ENCODE measurements at regions not wholly inside any gene's neighbourhood (a gene's known extent, or its start where the extent isn't known, plus 50 kb on each side); places are given as distances from the start of the nearest gene placed in this dataset.

DNA sequence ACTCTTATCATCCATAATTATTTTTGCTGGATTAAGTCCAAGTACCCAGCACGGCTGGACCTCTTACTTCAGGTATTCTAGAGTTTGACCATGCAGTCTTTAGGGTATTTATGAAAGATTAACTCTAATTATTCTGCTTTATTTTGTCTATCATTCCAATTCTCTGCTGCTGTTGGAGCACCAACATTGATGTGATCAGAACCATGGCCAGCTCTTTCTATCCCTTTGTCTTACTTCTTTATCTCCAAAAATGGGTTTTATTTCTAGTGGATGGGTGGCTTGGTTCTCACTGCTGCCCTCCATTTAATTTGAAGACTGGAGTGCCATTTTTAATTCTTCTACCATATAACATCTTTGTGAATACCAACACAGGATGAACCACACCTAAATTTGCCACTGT lies 704.3 kb downstream of the FRK start:
- ChIA-PET POLR2A (interaction anchor here (0.6 kb wide), 1 partner anchor 22 kb away, joined by 3 read pairs; no protein-coding TSS in a partner anchor), CTCF (no interaction called here)
- Histone ChIP-seq H3K9me1 (replicated peaks; ENCODE audit: control insufficient read depth, extremely low read depth, insufficient read depth, low read length) (no peaks in the 10 kb centered on the region), H3K79me2 (ENCODE audit: control insufficient read depth, insufficient read depth, low read length) (no peaks in the 10 kb centered on the region), H3K27ac (ENCODE audit: insufficient read depth, low read depth, low read length) (no peak overlapping the region), H4K20me1 (replicated peaks; ENCODE audit: control insufficient read depth, extremely low read depth, insufficient read depth, low read length) (no peaks in the 10 kb centered on the region), H3K9me3 (replicated peaks; ENCODE audit: control insufficient read depth, insufficient read depth, low read length) (no peaks in the 10 kb centered on the region), H3K27me3 (ENCODE audit: control insufficient read depth in 2 of 2, insufficient read depth in 2 of 2, low read length in 2 of 2) (no peaks in the 10 kb centered on the region), H3K4me2 (ENCODE audit: insufficient read depth, low read length) (no peak overlapping the region), H3K4me1 (ENCODE audit: control insufficient read depth, extremely low read depth, insufficient read depth, low read length) (no peaks in the 10 kb centered on the region), H3K9ac (replicated peaks; ENCODE audit: extremely low read depth, insufficient read depth, low read length) (no peak overlapping the region), H3K36me3 (ENCODE audit: control insufficient read depth in 2 of 2, extremely low read depth in 1 of 2, insufficient read depth in 2 of 2, low read length in 2 of 2) (no peaks in the 10 kb centered on the region), H3K4me3 (replicated peaks in 1 of 3; ENCODE audit: insufficient read depth in 1 of 3, low read depth in 1 of 3, low read length in 3 of 3) (no peak overlapping the region), H2AFZ (ENCODE audit: low read depth, low read length) (no peak overlapping the region)
- FAIRE-seq (peak; percentile 61), DNase-seq (ENCODE audit: low read depth, low spot score) (no peak)
- TF ChIP-seq POLR2AphosphoS5 (IDR thresholded peaks at IDR 0.05; ENCODE audit: insufficient read depth, low read depth, low read length), result no peak
- TF ChIP-seq JUN (IDR thresholded peaks at IDR 0.05; ENCODE audit: borderline replicate concordance, insufficient read depth, insufficient read length, low read depth), result no peak
- TF ChIP-seq FOS (IDR thresholded peaks at IDR 0.05; ENCODE audit: borderline replicate concordance, insufficient read depth, low read length), result no peak
- no peak for TF ChIP-seq EZH2 (IDR thresholded peaks at IDR 0.05; ENCODE audit: borderline replicate concordance, low read depth, low read length, severe bottlenecking)
- TF ChIP-seq MAX (IDR thresholded peaks at IDR 0.05; ENCODE audit: insufficient read depth, insufficient read length), result no peak
- TF ChIP-seq MYC (IDR thresholded peaks at IDR 0.05; ENCODE audit: low read depth, low read length), result no peak
- no peak for TF ChIP-seq POLR2A (IDR thresholded peaks at IDR 0.05; ENCODE audit: low read depth, low read length)
- BruUV-seq (replicated peaks), result no TSS peak
- intact Hi-C loops (cut with micrococcal nuclease), result no loop called here
- dilution Hi-C loops (cut with MboI; ENCODE audit: extremely low pct_ligation_motif_present, low sequenced_read_pairs), result no loop called here

DNA sequence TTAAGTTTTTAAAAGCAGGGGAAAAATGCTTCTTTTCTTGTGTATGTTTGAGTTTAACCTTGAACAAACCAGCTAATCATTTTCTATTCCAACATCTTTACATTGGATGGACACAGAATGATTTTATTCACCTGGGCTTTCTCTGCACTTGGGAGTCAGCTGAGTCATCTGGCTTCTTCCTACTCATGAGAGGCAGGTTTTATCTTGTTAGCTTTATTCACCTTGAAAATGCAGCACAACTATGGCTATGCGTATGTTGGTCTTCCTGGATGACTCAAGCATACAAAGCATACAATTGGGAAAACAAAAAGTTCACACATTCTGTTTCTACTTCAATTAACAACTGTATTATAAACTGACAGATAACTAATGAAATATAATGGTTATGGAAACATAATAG lies 737.7 kb downstream of the FRK start:
- dilution Hi-C loops (cut with MboI; ENCODE audit: extremely low pct_ligation_motif_present, low sequenced_read_pairs), result no loop called here
- Histone ChIP-seq H3K4me3 (replicated peaks in 1 of 3; ENCODE audit: insufficient read depth in 1 of 3, low read depth in 1 of 3, low read length in 3 of 3) (no peak overlapping the region), H3K4me2 (ENCODE audit: insufficient read depth, low read length) (no peak overlapping the region), H3K9me1 (replicated peaks; ENCODE audit: control insufficient read depth, extremely low read depth, insufficient read depth, low read length) (no peaks in the 10 kb centered on the region), H3K9me3 (replicated peaks; ENCODE audit: control insufficient read depth, insufficient read depth, low read length) (peaks cover 2% of the 10 kb centered on the region), H3K79me2 (ENCODE audit: control insufficient read depth, insufficient read depth, low read length) (no peaks in the 10 kb centered on the region), H3K9ac (replicated peaks; ENCODE audit: extremely low read depth, insufficient read depth, low read length) (no peak overlapping the region), H4K20me1 (replicated peaks; ENCODE audit: control insufficient read depth, extremely low read depth, insufficient read depth, low read length) (no peaks in the 10 kb centered on the region), H3K27me3 (ENCODE audit: control insufficient read depth in 2 of 2, insufficient read depth in 2 of 2, low read length in 2 of 2) (no peaks in the 10 kb centered on the region), H3K36me3 (ENCODE audit: control insufficient read depth in 2 of 2, extremely low read depth in 1 of 2, insufficient read depth in 2 of 2, low read length in 2 of 2) (no peaks in the 10 kb centered on the region), H2AFZ (ENCODE audit: low read depth, low read length) (no peak overlapping the region), H3K27ac (ENCODE audit: insufficient read depth, low read depth, low read length) (no peak overlapping the region), H3K4me1 (ENCODE audit: control insufficient read depth, extremely low read depth, insufficient read depth, low read length) (no peaks in the 10 kb centered on the region)
- intact Hi-C loops (cut with micrococcal nuclease), result no loop called here
- BruUV-seq (replicated peaks), result no TSS peak
- TF ChIP-seq POLR2AphosphoS5 (IDR thresholded peaks at IDR 0.05; ENCODE audit: insufficient read depth, low read depth, low read length) (no peak), GATA2 (IDR thresholded peaks at IDR 0.05; ENCODE audit: insufficient read depth, insufficient read length, low read depth, low read length) (no peak), EZH2 (IDR thresholded peaks at IDR 0.05; ENCODE audit: borderline replicate concordance, low read depth, low read length, severe bottlenecking) (no peak), MYC (IDR thresholded peaks at IDR 0.05; ENCODE audit: low read depth, low read length) (no peak), CTCF (IDR thresholded peaks at IDR 0.05; ENCODE audit: extremely low read depth in 1 of 2, insufficient read depth in 1 of 2, low read depth in 1 of 2, low read length in 2 of 2) (no peak), POLR2A (IDR thresholded peaks at IDR 0.05; ENCODE audit: low read depth, low read length) (no peak), FOS (IDR thresholded peaks at IDR 0.05; ENCODE audit: borderline replicate concordance, insufficient read depth, low read length) (no peak), MAX (IDR thresholded peaks at IDR 0.05; ENCODE audit: insufficient read depth, insufficient read length) (no peak), JUN (IDR thresholded peaks at IDR 0.05; ENCODE audit: borderline replicate concordance, insufficient read depth, insufficient read length, low read depth) (no peak)
- DNase-seq (ENCODE audit: low read depth, low spot score) (no peak), FAIRE-seq (no peak)
- ChIA-PET CTCF (no interaction called here), POLR2A (no interaction called here)
